ENCODE measurements at regions not wholly inside any gene's neighbourhood (a gene's known extent, or its start where the extent isn't known, plus 50 kb on each side); places are given as distances from the start of the nearest gene placed in this dataset.
"Not testable (repeated sequence)": the region's sequence is repeated elsewhere in the genome, so short reads cannot be mapped to it uniquely, and the experiment has no call there.

GRCh38 chr12:125549836-125550235, 484.6 kb downstream of the AACS start:
- POLR2A ChIA-PET (ENCODE audit: low non-redundant PET) = no interaction called here
- CTCF ChIA-PET = interaction anchor here (1.2 kb wide), 1 partner anchor 92 kb away, joined by 4 read pairs; no protein-coding TSS in a partner anchor
- no peak for DNase-seq (ENCODE audit: low spot score)
- TF ChIP-seq, protein P1, sequence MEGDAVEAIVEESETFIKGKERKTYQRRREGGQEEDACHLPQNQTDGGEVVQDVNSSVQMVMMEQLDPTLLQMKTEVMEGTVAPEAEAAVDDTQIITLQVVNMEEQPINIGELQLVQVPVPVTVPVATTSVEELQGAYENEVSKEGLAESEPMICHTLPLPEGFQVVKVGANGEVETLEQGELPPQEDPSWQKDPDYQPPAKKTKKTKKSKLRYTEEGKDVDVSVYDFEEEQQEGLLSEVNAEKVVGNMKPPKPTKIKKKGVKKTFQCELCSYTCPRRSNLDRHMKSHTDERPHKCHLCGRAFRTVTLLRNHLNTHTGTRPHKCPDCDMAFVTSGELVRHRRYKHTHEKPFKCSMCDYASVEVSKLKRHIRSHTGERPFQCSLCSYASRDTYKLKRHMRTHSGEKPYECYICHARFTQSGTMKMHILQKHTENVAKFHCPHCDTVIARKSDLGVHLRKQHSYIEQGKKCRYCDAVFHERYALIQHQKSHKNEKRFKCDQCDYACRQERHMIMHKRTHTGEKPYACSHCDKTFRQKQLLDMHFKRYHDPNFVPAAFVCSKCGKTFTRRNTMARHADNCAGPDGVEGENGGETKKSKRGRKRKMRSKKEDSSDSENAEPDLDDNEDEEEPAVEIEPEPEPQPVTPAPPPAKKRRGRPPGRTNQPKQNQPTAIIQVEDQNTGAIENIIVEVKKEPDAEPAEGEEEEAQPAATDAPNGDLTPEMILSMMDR (conservative IDR thresholded peaks at IDR 0.05; ENCODE audit: low read depth) = peak; percentile 48
- H3K27ac ChIP-seq = no peak overlapping the region

GRCh38 chr12:125552295-125552694, 487.1 kb downstream of the AACS start:
- ChIA-PET CTCF (interaction anchor here (0.5 to 0.7 kb wide), 3 partner anchors 349 to 875 kb away, joined by 3 to 4 read pairs (median 3); no protein-coding TSS in a partner anchor), POLR2A (ENCODE audit: low non-redundant PET) (no interaction called here)
- no peak overlapping the region for H3K27ac ChIP-seq
- TF ChIP-seq, protein P1 (conservative IDR thresholded peaks at IDR 0.05; ENCODE audit: low read depth) = no peak
- DNase-seq (ENCODE audit: low spot score) = no peak

- CTCF ChIA-PET; POLR2A ChIA-PET (ENCODE audit: low non-redundant PET): not testable (repeated sequence)
These were observed 495.8 kb downstream of the AACS start for GRCh38 chr12:125561008-125561407.

DNA sequence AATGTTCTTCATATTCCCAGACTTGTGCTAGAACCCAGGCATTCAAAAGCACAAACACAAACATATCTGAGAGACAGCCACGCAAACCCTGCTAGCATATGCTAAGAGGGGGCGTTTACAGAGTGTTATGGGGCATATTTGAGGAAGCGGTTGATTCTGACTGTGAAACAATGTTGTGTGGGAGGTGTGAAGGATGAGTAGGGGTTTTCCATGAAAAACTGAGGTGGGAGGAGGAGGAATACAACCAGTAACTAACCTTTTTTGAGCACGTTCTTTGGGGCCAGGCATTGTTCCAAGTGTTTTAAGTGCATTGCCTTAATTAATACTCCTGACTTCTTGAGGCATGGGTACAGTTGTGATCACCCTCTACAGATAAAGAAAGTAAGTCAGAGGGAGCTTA, 499.5 kb downstream of the AACS start:
- no peak overlapping the region for H3K27ac ChIP-seq
- no peak for DNase-seq (ENCODE audit: low spot score)
- ChIA-PET POLR2A (ENCODE audit: low non-redundant PET) (no interaction called here), CTCF (no interaction called here)
- TF ChIP-seq, protein P1 (conservative IDR thresholded peaks at IDR 0.05; ENCODE audit: low read depth) = no peak

More at GRCh38 chr12:125561008-125561407, 495.8 kb downstream of the AACS start:
- not testable (repeated sequence) for H3K27ac ChIP-seq; DNase-seq (ENCODE audit: low spot score)

- POLR2A ChIA-PET (ENCODE audit: low non-redundant PET) = no interaction called here
- CTCF ChIA-PET = no interaction called here
- TF ChIP-seq, protein P1 (conservative IDR thresholded peaks at IDR 0.05; ENCODE audit: low read depth) = no peak
- no peak for DNase-seq (ENCODE audit: low spot score)
- H3K27ac ChIP-seq = no peak overlapping the region
These were observed 502.3 kb downstream of the AACS start for GRCh38 chr12:125567581-125567980.

DNA sequence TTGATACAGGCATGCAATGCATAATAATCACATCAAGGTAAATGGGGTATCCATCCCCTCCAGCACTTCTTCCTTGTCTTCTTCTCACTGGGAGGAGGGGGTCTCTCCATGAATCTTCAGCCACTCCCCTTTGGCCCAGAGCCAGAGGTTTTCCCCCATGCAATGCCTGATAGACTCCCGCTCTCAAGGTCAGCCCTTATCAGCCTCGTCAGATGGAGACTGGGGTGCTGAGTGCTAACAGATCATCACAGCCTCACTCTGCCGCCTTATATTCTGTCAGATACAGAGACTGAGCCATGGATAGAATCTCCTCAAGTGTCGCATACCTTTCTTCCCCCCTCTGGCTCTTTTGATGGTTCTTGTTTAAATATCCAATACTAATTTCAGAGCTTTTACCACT, 503.1 kb downstream of the AACS start:
- CTCF ChIA-PET = no interaction called here
- POLR2A ChIA-PET (ENCODE audit: low non-redundant PET) = no interaction called here
- TF ChIP-seq, protein P1 (conservative IDR thresholded peaks at IDR 0.05; ENCODE audit: low read depth) = no peak
- no peak overlapping the region for H3K27ac ChIP-seq
- DNase-seq (ENCODE audit: low spot score) = no peak

DNA sequence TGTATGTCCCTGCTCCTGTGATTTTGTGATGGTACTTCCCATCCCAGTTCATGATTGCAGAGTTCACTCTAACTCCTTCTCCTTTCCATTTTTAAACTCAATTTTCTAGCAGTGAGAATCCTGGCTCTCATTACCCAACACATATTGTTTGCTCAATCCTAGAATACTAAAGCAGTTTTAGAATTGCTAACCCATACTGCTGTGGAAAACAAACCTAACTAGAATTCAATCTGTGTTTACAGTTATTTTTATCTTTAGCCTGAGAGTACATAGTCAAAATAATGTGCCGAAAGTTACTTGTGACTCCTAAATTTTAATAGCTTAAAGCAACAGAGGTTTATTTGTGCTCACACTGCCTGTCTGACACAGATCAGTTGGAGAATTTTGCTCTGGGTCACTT, 508.0 kb downstream of the AACS start:
- ChIA-PET POLR2A (ENCODE audit: low non-redundant PET) (no interaction called here), CTCF (no interaction called here)
- H3K27ac ChIP-seq = no peak overlapping the region
- DNase-seq (ENCODE audit: low spot score) = no peak
- TF ChIP-seq, protein P1 (conservative IDR thresholded peaks at IDR 0.05; ENCODE audit: low read depth) = no peak

Measured in RWPE1 (cell line).